Epithelial cell of esophagus (primary cell): ENCODE measurements at regions not wholly inside any gene's neighbourhood (a gene's known extent, or its start where the extent isn't known, plus 50 kb on each side); places are given as distances from the start of the nearest gene placed in this dataset.
"Not testable (repeated sequence)": the region's sequence is repeated elsewhere in the genome, so short reads cannot be mapped to it uniquely, and the experiment has no call there.

Experiments used
- DNase-seq: peaks from one replicate; pipeline ENCODE4 v3.0.0; 2010; ENCODE audit warnings: low read depth
- H3K4me3 ChIP-seq: 2 replicates; pipeline ENCODE4 v1.5.1; 2011; ENCODE audit warnings: mild to moderate bottlenecking, low read length, control low read depth
- TF ChIP-seq, protein P1 (sequence below): IDR thresholded peaks from 2 replicates; pipeline ENCODE4 v1.5.1; 2011; ENCODE audit warnings: low read depth, mild to moderate bottlenecking, low read length, control low read depth, inconsistent platforms; ENCODE audit not compliant: insufficient read depth; ENCODE audit errors: missing control alignments

DNA sequence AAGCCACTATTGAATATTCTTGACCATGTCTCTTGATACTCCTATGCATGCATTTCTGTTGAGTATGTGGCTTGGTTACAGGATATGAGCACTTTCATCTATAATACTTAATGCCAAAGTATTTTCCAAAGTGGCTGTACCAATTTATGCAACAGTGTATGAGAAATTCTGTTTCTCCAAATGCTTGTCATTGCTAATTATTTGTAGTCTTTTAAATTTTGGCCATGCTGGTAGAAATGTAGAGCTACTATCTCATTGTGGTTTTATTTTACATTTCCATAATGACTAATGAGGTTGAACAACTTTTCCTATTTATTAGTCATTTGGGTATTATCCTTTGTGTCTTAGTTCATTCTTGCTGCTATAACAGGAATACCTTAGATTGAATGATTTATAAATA is 71.4 kb upstream of the TSPAN2 start:
- no peak overlapping the region for H3K4me3 ChIP-seq
- TF ChIP-seq, protein P1, sequence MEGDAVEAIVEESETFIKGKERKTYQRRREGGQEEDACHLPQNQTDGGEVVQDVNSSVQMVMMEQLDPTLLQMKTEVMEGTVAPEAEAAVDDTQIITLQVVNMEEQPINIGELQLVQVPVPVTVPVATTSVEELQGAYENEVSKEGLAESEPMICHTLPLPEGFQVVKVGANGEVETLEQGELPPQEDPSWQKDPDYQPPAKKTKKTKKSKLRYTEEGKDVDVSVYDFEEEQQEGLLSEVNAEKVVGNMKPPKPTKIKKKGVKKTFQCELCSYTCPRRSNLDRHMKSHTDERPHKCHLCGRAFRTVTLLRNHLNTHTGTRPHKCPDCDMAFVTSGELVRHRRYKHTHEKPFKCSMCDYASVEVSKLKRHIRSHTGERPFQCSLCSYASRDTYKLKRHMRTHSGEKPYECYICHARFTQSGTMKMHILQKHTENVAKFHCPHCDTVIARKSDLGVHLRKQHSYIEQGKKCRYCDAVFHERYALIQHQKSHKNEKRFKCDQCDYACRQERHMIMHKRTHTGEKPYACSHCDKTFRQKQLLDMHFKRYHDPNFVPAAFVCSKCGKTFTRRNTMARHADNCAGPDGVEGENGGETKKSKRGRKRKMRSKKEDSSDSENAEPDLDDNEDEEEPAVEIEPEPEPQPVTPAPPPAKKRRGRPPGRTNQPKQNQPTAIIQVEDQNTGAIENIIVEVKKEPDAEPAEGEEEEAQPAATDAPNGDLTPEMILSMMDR = no peak
- no peak for DNase-seq

DNA sequence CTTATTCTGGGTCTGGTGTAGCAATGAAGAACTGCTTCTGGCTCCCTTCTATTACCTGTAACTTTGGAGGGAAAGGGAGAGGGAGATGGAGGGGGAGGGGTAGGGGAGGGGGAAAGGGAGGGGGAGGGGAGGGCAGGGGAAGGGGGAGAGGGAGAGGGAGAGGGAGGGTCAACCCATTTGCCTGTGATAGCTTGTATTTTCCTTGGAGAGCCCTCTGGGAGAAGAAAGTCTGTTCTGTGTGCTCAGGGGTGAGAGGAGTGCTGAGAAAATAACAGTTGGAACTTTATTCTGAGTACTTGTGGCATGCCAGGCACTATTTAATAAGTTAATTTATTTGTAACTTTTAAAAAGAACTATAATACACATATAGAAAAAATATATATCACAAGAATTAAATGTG is 70.7 kb upstream of the TSPAN2 start:
- no peak overlapping the region for H3K4me3 ChIP-seq
- TF ChIP-seq, protein P1 = no peak
- DNase-seq = no peak

DNA sequence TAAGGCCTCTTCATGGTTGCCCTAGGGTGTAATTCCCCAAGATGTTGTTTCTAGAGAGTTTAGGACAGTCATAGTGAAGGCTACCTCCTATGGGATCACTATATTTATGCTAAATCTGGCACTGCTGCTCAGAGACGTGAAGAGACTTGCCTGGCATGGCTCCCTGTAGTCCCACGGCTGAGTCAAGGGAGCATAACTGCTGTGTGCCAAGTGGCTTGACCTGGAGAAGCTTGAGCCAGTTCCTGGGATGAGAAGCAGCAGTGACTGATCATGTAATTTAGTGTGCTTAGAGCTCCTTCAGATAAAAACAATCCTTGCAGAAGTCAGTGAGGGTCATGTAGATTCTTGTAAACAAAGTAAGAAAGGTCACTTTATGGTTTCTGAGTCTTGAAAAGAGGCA is 68.9 kb upstream of the TSPAN2 start:
- TF ChIP-seq, protein P1 = peak; percentile 9
- DNase-seq = peak; percentile 97
- H3K4me3 ChIP-seq = no peak overlapping the region

DNA sequence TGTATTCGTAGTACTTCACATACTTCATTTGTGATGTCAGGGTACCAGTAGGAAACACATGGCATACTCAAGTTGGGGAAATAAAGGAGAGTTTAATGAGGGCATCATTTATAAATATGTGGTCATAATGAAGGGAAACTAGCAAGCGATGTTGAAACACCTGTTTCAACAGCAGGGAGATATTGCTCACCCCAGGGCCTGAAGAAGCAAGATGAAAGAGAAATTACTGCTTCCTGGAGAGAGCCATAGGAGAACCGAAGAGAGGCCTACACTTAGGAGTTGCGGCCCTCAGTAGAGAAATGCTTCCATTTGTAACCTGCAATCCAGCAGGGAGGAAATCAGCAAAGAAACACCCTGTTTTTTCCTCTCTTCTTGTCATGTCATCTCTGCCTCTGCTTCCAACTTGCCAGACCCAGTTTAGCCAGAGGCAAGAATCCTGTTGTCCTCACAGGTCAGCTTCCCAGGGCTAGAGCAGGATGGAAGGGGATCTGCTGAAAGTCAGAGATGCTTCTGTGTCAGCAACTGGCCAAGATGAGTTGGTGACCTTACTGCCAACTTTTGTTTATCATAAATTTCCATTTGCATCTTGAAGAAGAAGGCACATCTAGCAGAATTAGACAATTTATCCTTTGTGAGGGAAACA is 67.6 kb upstream of the TSPAN2 start:
- TF ChIP-seq, protein P1 = no peak

DNA sequence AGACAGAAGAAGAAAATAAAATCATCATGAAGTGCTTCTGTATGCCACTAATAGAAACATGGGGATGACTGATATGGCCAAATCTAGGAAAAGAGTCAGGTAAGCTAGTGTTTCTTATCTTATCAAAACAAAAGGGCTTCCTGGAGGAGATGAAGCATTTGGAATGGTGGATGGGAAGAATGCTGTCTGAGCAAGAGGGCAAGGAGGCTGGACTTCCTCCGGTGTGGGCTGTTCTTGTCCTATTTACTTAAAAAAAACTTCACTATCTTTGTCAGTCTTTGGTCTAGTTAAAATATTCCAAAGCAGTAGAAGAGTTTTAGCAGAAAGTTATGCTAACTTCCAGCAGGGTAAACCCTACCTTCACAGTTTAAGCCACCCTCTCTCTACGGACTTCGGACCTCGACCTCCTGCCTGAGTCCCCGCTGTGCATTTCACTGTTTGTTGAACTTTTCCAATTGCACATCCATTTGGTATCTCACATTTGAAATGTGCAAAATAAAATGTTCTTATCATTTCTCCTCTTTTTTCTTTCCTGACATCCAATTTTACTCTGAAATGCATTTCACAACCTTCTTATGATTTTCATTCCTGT is 64.8 kb upstream of the TSPAN2 start:
- DNase-seq = no peak
- no peak overlapping the region for H3K4me3 ChIP-seq
- TF ChIP-seq, protein P1 = no peak

More for the DNA sequence above, 67.6 kb upstream of the TSPAN2 start:
- DNase-seq = peak; percentile 52
- H3K4me3 ChIP-seq = no peak overlapping the region

DNA sequence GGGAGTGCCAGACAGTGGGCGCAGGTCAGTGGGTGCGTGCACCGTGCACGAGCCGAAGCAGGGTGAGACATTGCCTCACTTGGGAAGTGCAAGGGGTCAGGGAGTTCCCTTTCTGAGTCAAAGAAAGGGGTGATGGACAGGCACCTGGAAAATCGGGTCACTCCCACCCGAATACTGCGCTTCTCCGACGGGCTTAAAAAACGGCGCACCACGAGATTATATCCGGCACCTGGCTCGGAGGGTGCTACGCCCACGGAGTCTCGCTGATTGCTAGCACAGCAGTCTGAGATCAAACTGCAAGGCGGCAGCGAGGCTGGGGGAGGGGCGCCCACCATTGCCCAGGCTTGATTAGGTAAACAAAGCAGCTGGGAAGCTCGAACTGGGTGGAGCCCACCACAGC is 58.6 kb upstream of the TSPAN2 start:
- H3K4me3 ChIP-seq, DNase-seq: not testable (repeated sequence)

DNA sequence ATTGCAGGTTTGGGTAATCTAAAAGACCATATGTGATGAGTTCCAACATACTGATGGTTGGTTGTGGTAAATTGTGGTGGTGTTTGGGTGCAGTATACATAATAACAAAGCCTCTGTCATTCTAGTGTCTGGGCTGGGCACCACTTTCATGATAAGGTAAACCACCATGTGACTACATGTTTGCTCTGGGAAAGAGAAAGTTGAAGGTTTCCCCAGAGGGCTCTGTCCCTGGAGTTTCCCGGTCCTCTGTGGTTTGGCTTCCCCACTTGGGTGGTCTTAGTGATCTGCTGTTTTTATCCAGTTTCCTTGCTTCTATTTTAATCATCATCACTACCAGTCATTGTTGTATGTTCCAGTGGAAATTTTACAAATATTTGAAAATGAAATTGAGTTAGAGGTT is 55.9 kb upstream of the TSPAN2 start:
- DNase-seq = no peak
- no peak overlapping the region for H3K4me3 ChIP-seq
- TF ChIP-seq, protein P1 = no peak
